GM21529 (cell line): ENCODE measurements at regions not wholly inside any gene's neighbourhood (a gene's known extent, or its start where the extent isn't known, plus 50 kb on each side); places are given as distances from the start of the nearest gene placed in this dataset.
"Not testable (repeated sequence)": the region's sequence is repeated elsewhere in the genome, so short reads cannot be mapped to it uniquely, and the experiment has no call there.

Experiments
- ATAC-seq: cut with Tn5 transposase; IDR thresholded peaks from one replicate; pipeline ENCODE4 v1.9.1; 2021; ENCODE audit not compliant: unreplicated experiment

DNA sequence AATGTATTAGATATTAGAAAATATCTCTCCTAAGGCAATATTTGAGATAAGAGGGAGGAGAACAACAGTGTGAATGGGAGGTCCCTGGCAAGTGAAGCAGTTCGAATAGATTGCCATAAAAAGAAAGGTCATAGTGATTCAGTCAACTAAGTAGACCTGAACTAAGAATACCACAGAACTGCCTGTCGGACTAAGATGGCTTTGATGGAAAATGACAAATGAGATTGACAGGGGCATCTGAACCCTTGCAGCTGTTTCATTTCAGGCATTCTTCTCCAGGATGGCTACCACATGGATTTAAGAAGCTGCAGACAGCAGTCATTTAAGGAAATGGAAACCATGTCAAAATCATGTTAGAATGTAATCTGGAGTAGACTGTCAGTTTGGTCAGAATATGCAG is 308.4 kb upstream of the MEF2C start:
- no peak for ATAC-seq

DNA sequence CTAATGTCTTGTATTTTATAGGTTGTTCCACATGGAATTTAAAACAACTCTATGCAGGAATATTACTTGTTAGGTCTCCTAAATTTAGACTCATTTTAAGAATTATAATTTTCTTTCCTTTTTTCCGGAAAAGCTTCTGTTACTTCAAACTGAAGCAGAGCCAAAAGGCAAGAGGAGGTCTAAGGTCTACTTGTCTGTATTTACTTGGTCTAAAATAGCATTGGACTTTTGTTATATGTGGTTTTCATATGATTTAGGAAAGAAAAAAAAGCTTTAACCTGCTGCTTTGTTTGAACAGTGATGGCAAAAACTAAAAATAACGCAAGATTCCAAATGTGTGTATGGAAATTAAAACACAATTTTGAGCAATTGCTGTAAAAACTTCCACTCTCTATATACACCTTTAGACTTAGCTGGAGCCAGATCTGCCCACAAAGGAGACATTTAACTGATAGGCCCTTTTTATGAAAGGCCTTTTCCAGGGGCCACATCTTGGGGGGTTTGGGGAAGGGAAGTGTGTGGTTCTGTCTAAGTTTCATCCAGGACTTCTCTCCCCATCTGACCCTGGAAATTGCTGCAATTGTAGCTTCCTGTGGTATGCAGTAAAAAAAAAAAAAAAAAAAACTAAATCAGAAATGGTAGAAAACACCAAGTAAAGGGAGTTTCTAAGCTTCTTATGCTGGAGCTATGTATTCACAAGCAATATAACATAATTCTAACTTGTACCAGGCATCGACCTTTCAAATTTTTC is 307.7 kb upstream of the MEF2C start:
- no peak for ATAC-seq

DNA sequence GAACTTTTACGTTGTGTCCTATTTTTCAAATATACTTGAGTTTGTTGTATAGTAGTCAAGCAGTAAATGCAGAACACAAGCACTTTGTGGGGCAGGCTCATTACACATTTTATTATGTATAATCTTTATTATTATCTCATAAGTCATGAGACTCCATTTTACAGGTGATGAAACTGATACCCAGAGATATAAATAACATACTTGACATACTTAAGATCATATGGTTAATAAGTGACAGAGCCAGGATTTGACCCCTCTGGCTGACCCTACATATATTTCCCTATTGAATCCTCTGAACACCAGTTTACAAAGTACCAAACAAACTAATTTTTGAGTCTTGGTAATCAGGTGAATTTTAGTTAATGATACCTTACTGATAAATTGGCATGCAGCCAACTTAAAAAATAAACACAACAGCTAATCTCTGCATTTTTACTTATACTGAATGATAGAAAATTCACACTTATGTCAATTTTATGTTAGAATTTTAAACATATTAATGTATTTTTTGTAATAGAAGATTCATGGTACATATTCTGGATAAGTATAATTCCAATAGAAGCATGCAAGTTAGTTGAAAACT is 305.0 kb upstream of the MEF2C start:
- ATAC-seq: no peak

DNA sequence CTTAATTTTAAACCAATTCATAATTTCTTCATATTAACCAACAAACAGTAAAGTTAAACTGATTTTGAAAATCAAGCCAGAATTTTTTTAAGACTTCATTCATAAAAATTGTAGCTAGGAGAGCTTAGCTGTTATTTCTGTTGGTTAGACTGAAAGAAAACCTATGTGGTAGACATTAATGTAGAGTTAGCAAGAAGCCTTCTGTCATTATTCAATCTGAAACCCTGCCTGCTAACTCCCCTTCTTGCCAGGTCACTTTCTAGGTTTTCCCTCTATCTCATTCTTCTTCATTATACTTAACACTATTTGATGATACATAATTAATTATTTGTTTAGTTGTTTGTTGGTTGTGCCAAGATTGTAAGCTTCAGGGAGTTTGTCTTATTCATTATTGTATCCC is 304.3 kb upstream of the MEF2C start:
- no peak for ATAC-seq

DNA sequence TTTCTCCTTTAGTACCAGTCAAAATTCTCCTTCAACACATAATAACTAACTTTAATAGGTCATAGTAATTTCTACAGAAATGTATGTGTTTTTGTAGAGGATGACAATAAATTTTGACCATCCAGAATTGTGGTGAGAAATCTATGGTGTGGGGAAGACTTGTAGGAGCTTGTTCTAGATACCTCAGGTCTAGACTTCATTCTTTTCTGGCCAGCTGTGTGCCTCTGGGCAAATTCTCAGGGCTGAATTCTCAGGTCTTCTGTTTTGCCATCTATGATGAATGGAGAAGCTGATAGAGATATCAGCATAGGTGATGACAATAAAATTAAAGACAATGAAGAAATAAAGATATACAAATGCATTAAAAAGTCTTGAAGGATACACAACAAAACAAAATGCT is 298.6 kb upstream of the MEF2C start:
- ATAC-seq: no peak

DNA sequence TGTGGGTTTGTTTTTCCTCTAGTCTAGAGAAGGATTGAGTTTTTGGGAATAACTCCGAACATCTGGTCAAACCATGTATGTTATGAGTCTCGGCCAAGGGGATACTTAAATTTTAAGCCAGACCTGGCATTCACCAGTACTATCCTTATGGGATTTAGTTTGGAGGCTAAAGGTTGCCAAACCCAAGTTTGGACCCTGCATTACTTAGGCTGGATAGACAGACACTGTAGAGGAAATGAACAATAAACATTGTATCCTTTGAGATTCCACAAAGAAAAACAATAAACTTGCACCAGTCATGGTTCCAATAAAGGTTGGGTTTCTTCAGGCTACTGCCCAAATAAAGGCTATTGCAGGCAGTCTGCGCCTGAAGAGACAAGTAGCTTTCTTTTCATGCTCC is 296.7 kb upstream of the MEF2C start:
- ATAC-seq: no peak

DNA sequence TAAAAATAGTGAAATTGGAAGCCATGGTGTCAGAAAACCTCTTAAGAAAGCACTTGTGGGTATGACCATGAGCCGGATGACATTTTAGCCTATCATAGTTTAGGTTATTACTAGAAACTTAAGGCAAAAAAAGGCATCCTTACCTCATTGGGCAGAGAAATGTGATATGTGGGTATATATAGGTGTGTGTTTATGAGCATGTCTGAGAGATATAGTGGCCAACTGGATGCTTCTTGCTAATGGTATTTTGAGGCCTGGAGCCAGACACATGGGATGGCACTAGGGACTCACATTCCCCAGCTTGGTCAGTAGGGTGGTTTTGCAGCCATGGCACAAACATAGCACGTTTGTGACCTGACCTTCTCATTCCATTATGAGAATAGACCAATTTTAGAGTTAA is 295.6 kb upstream of the MEF2C start:
- no peak for ATAC-seq

DNA sequence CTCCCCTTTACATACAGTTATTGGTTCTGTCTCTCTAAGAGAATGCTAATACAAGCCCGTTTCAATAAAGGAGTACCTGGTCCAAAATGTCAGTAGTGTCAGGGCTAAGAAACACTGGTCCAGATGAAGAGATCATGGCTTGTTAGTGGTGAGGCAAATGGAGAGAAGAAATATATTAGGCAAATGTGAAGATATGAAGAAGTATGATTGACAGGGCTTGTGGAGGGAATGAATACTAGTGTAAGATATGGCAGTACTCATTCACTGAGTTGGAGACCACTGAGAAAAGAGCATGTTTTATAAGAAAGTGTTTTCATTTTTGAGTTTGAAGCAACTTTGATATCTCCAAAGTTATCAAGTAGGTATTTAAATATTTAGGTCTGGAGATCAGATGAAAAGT is 290.5 kb upstream of the MEF2C start:
- ATAC-seq: no peak

DNA sequence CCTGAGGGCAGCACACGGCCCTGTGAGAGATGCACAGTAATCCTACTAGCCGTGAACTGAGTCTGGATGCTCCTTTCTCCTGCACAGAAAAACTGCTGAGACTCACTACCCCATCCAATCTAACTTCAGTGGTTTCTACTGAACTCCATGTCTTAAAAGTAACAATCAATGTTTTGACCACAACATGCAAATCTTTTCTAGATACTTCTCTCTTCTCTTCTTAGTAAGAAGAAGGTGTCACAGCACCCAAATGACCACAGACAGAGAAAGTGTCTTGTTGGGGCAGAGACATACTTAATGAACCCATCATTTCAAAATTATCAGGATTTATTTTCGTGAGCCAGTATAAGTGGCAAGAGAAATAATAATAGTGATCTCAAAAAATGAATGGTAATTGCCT is 285.8 kb upstream of the MEF2C start:
- ATAC-seq: no peak

DNA sequence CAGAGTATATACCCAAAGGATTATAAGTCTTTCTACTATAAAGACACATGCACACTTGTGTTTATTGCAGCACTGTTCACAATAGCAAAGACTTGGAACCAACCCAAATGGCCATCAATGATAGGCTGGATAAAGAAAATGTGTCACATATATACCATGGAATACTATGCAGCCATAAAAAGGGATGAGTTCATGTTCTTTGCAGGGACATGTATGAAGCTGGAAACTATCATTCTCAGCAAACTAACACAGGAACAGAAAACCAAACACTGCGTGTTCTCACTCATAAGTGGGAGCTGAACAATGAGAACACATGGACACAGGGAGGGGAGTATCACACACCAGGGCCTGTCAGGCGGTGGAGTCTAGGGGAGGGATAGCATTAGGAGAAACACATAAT is 281.7 kb upstream of the MEF2C start:
- ATAC-seq: not testable (repeated sequence)

DNA sequence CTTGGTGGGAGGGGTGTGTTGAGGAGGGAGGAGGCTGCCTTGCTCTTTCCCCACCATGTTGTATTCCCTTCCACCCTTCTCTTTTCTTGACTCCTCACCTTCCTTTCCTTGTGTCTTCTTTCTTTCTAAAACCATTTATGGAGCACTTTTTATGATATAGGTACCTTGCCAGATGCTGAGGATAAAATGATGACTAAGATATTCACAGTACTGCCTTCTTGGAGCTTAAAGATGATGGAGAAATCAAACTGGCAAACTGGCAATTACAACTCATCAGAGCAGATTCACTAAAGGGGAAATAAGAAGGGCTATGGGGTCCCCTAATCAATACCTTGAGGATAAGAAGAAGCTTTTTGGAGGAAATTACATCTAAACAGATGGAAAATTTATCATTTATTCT is 273.2 kb upstream of the MEF2C start:
- ATAC-seq: no peak

DNA sequence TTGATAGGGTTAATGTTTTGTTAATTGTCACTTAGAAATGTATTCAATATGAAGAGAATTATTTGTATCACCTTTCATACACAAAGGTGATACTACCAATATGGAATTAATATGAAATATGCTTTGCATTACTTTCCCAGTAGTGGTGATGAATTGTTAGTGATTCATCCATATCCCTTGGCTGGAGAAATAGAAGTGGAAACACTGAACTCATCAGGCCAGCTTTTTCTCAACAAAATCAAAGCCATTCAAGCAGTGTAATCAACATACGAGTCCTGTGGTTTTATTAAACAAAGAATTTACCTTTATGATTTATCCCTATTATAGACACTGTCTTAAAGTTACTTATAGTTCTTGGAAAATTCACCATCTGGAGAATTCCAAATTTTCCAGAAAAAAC is 264.0 kb upstream of the MEF2C start:
- ATAC-seq: no peak

DNA sequence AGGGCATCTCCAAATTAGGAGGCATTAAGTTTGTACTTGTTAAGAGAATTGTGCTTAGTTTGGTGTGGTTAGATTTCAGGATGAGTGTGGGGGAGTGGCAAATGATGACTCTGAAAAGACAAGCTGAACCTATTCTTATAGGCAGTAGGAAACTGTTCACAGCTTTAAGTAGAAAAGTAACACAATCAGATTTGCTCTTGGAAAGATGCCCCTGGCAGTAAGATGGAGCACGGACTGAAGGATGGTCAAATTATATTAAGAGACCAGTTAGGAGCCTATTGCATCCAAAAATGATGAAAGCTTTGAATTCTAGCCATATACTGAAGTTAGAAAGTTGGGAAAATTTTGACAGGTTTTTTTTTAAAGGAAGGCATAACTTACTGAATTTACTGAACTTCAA is 254.2 kb upstream of the MEF2C start:
- no peak for ATAC-seq

DNA sequence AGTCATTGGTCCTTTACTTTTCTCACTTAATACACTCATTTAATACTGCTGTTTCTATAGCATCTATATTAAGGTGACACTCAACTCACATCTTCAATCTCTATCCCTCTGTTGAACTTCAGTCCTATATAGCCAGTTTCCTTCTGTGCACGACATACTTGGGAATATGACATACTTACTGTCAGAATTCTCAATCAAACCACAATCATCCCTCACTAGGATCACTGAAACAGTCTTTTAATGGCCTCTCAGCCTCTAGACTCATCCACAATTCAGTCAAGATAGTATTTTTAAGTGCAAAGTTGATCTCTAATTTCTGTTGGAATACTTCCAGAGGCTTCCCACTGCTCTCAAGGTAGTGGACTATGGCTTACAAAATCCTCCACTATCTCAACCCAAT is 251.0 kb upstream of the MEF2C start:
- ATAC-seq: no peak

DNA sequence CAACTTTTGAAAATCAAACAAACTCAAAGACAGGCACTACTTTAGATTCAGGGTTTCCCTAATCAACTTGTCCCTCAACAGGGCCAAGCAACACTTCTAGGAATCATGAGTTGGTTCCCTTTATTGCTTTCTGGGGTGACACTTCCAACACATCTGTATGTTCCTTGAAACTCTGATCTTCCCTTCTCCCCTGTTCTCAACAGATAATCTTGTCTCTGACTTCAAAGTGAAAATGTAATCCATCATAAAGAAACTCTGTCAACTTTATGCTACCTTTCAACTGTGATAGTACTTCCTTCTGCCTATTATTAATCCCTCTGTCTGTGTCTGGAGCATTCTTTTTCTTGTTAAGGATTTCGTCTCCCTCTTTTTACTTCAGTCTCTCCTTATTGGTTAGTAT is 250.1 kb upstream of the MEF2C start:
- no peak for ATAC-seq

DNA sequence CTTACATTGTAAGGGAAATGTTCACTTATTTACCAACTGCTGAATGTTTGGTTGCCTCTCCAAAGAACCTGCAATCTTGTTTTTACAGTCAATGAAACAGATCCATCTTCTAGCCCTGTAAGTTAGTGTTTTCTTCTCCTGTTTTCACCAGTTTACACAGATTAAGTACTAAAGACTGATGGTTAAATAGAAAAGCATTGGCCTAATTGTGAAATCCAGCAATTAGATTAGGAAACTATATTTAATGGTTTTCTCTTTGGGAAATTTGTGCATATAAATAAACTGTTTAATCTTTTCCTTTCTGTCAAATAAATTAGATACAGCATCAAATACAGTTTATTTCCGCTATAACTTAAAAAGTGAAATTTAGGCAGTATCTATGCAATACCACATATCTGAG is 247.9 kb upstream of the MEF2C start:
- no peak for ATAC-seq

DNA sequence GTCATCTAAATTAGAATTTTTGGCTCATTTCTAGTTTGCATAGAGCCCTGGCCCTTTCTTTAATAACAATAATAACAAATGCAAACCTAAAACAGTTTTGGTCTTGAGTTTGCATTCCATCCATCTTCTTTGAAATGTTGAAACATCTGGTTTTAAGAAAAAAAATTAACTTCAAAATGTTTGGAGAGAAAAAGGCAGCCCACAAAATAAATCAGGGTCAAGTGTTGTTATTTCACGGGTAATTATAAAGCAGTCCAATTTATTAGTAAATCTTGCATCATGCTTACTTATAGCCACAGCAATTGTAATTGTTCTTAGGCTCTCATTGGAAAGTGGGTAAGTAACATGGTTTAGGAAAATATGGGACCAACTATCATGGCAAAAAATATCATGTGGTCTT is 247.0 kb upstream of the MEF2C start:
- no peak for ATAC-seq

DNA sequence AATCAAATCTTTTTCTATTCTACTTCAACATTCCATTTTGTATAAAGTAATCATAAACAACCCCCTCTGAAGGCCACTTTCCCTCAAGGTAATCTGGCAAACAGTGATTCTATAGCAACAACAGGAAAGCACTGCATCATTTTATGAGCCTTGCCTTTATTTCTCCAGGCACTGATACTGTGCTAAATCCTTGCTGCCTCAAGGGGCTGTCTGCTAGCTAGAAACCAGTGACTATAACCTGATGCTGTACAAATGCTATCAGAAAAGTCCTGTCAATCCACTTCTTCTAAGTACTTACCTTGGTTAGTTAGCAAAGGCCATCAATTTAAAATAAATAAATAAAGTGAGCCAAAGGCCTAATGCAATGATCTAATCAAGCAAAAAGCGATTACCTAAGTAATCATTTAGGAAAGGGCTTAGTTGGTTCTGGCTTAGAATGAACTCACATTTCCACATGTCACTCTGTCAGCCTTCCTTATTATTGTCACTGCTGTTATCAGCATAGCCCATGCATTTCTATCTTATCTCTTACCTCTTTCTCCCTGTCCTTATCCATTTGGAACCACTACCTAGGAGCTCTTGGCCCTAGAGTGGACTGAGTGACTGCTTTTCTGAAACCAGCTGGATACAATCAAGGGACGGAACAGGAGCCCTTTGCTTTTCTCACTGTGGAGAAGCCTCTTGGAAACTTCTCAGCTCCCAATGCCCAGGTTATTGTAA is 246.1 kb upstream of the MEF2C start:
- no peak for ATAC-seq

DNA sequence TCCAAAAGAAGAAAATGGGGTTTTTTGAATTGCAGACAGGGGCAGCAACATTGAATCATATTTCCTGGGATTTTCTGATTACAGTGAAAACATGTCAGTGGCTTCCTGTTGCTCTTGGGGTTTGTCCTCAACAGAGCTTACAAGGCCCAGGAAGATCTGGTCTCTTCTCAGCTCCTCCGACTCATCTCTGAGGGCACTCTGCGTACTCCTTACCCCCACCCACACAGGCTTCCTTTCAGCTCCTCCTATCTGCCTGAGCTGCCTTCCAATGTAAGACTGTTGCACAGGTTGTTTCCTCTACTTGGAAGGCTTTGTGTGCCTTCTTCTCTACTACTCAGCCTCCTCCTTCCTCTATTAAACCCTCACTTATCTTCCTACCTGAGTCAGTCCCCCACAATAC is 245.1 kb upstream of the MEF2C start:
- ATAC-seq: no peak

DNA sequence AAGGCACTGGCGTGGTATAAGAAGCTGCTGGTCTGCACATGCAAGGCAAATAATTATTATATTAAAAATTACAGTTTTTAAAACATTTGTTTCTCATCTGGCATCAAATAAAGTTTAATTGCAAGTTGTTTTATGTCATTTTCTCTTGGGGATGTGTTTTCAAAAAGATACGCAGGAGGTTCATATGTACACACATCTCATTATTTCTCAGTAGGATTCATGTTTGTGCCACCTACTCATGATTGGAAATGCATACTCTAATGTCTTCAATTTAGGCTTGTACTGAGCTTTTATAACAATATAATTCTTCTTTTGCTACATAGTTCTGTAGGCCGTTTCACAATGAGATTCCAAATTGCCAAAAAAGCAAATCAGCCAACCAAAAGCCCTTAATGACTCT is 244.2 kb upstream of the MEF2C start:
- ATAC-seq: no peak

DNA sequence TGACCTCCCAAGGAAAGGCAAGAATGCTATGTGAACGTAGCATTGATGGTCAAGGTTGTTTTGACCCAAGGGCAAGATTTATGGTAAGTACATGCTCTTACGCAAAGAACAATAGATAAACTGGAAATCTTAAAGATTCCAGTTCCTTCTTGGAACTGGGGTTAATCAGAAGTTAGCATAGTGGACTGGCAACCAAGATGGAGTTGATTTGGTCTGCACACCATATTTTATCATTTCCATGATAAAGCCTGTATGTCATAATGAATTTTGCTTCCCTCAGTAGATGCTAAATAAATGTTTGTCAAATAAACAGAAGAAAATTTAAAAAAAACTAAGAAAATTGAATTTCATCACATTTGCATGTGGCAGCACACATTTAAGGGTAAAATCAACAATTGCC is 242.4 kb upstream of the MEF2C start:
- no peak for ATAC-seq

DNA sequence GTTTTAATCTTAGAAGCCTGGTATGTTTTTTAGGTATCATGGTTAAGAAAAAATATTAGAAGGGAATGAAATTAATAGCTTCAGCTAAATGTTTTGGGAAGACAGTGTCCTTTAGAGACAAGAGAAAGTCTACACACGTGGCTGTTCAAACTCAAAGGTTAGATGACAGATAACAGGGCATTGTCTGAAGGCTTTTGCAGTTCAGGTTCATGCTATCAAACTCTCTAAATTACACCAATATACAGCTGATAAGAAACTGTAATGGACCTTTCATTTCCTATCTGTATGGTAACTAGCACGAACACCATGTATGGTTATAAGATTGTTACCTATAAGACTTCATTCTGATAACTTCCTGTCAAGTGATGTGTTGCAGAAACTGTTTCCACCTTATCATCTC is 240.6 kb upstream of the MEF2C start:
- no peak for ATAC-seq

DNA sequence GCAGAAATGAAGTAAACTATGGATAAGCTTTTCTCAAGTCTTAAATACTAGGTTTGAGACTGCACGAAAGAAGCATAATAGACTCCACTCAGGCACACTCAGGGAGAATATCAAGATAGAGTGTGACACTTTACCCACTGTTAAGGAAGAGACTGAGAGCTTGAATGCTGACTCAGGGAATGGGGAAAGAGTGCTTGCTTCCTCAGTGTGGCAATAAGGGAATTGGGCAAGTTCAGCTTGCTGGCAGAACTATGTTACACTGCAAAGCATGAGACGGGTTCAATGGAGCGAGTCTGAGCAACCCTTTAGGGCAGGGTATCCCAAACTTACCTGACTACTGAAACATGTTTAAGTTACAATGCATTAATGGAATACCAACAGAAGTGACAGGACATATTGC is 237.7 kb upstream of the MEF2C start:
- no peak for ATAC-seq
